ENCODE measurements at regions not wholly inside any gene's neighbourhood (a gene's known extent, or its start where the extent isn't known, plus 50 kb on each side); places are given as distances from the start of the nearest gene placed in this dataset.
A peak's percentile ranks its signal among the peaks of the same experiment; 100 is the strongest.

GRCh38 chr15:47987461-47987860, 133.3 kb upstream of the SLC24A5 start:
- Histone ChIP-seq H3K9me3 (ENCODE audit: control insufficient read depth, insufficient read depth, low read depth, low read length) (no peaks in the 10 kb centered on the region), H3K4me3 (ENCODE audit: low read depth in 2 of 2, low read length in 2 of 2) (no peak overlapping the region), H3K27me3 (ENCODE audit: control insufficient read depth, insufficient read depth, low read length) (no peaks in the 10 kb centered on the region), H3K4me1 (ENCODE audit: control insufficient read depth, insufficient read depth, low read length) (no peaks in the 10 kb centered on the region), H3K36me3 (ENCODE audit: control insufficient read depth, insufficient read depth, low read length) (no peaks in the 10 kb centered on the region), H3K27ac (ENCODE audit: low read length) (no peak overlapping the region)
- BruUV-seq (replicated peaks): no TSS peak
- TF ChIP-seq SIN3A (IDR thresholded peaks at IDR 0.05; ENCODE audit: borderline replicate concordance, insufficient read depth, low read depth, low read length): no peak
- no peak for TF ChIP-seq CTCF (IDR thresholded peaks at IDR 0.05)
- TF ChIP-seq TCF7L2 (IDR thresholded peaks at IDR 0.05; ENCODE audit: low read depth, low read length): no peak
- TF ChIP-seq REST (IDR thresholded peaks at IDR 0.05; ENCODE audit: insufficient read depth in 1 of 2, low read depth in 2 of 2, low read length in 1 of 2): no peak
- no peak for TF ChIP-seq POLR2AphosphoS5 (IDR thresholded peaks at IDR 0.05; ENCODE audit: low read depth, low read length)
- DNase-seq (ENCODE audit: low read depth, low spot score) (no peak), ATAC-seq (no peak)
- ChIA-PET POLR2A (no interaction called here), CTCF (interaction anchor here (0.6 to 2.4 kb wide), 2 partner anchors 274 to 792 kb away, joined by 3 to 29 read pairs; no protein-coding TSS in a partner anchor)
- intact Hi-C loops (cut with micrococcal nuclease; ENCODE audit: unreplicated experiment): loop anchor here (10.0 kb wide), 2 partner anchors 273 to 1673 kb away; partner anchors contain the start of gene SEMA6D
- in situ Hi-C loops (cut with HindIII; ENCODE audit: low pct_unique_long_range_greater_than_20kb, low sequenced_read_pairs): no loop called here

- no peak for TF ChIP-seq TCF7L2 (IDR thresholded peaks at IDR 0.05; ENCODE audit: low read depth, low read length)
- TF ChIP-seq POLR2AphosphoS5 (IDR thresholded peaks at IDR 0.05; ENCODE audit: low read depth, low read length): no peak
- no peak for TF ChIP-seq REST (IDR thresholded peaks at IDR 0.05; ENCODE audit: insufficient read depth in 1 of 2, low read depth in 2 of 2, low read length in 1 of 2)
- TF ChIP-seq SIN3A (IDR thresholded peaks at IDR 0.05; ENCODE audit: borderline replicate concordance, insufficient read depth, low read depth, low read length): no peak
- TF ChIP-seq CTCF (IDR thresholded peaks at IDR 0.05): peak; percentile 77
- H3K36me3 ChIP-seq (ENCODE audit: control insufficient read depth, insufficient read depth, low read length): no peaks in the 10 kb centered on the region
- intact Hi-C loops (cut with micrococcal nuclease; ENCODE audit: unreplicated experiment): loop anchor here (1.0 to 10.0 kb wide), 3 partner anchors 273 to 1673 kb away; partner anchors contain the start of gene SEMA6D
- no peaks in the 10 kb centered on the region for H3K9me3 ChIP-seq (ENCODE audit: control insufficient read depth, insufficient read depth, low read depth, low read length)
- BruUV-seq (replicated peaks): no TSS peak
- ChIA-PET POLR2A (no interaction called here), CTCF (interaction anchor here (0.6 to 2.4 kb wide), 3 partner anchors 275 to 792 kb away, joined by 3 to 29 read pairs (median 3); no protein-coding TSS in a partner anchor)
- no peaks in the 10 kb centered on the region for H3K4me1 ChIP-seq (ENCODE audit: control insufficient read depth, insufficient read depth, low read length)
- peak; percentile 89 for ATAC-seq
- peak; percentile 8 for DNase-seq (ENCODE audit: low read depth, low spot score)
- in situ Hi-C loops (cut with HindIII; ENCODE audit: low pct_unique_long_range_greater_than_20kb, low sequenced_read_pairs): no loop called here
- H3K27ac ChIP-seq (ENCODE audit: low read length): no peak overlapping the region
- no peak overlapping the region for H3K4me3 ChIP-seq (ENCODE audit: low read depth in 2 of 2, low read length in 2 of 2)
- H3K27me3 ChIP-seq (ENCODE audit: control insufficient read depth, insufficient read depth, low read length): no peaks in the 10 kb centered on the region
Measured at GRCh38 chr15:47987908-47988532, 132.8 kb upstream of the SLC24A5 start.
